Endodermal cell (in vitro differentiated cells): ENCODE measurements at regions not wholly inside any gene's neighbourhood (a gene's known extent, or its start where the extent isn't known, plus 50 kb on each side); places are given as distances from the start of the nearest gene placed in this dataset.
A peak's percentile ranks its signal among the peaks of the same experiment; 100 is the strongest.
"Not testable (repeated sequence)": the region's sequence is repeated elsewhere in the genome, so short reads cannot be mapped to it uniquely, and the experiment has no call there.

Experiments
- DNase-seq: peaks from one replicate; pipeline ENCODE4 v3.0.0-alpha.2; 2017
- H3K27ac ChIP-seq: 2 replicates; pipeline ENCODE4 v1.5.1; 2013; ENCODE audit warnings: mild to moderate bottlenecking, low read depth, low read length, moderate library complexity
- H3K27me3 ChIP-seq: 2 replicates; pipeline ENCODE4 v1.6.1; 2013; ENCODE audit warnings: mild to moderate bottlenecking, low read length, moderate library complexity; ENCODE audit not compliant: insufficient read depth, control insufficient read depth, poor library complexity, severe bottlenecking
- H3K36me3 ChIP-seq: 2 replicates; pipeline ENCODE4 v1.7.0; 2013; ENCODE audit warnings: mild to moderate bottlenecking, low read length, moderate library complexity; ENCODE audit not compliant: control insufficient read depth, insufficient read depth
- H3K4me1 ChIP-seq: one replicate; pipeline ENCODE4 v1.7.0; 2013; ENCODE audit warnings: low read length; ENCODE audit not compliant: control insufficient read depth, insufficient read depth
- H3K4me3 ChIP-seq: 2 replicates; pipeline ENCODE4 v1.5.1; 2013; ENCODE audit warnings: mild to moderate bottlenecking, low read length, moderate library complexity
- H3K9ac ChIP-seq: 2 replicates; pipeline ENCODE4 v1.6.1; 2013; ENCODE audit warnings: mild to moderate bottlenecking, low read length, moderate library complexity; ENCODE audit not compliant: poor library complexity, severe bottlenecking; ENCODE audit errors: extremely low read depth
- H3K9me3 ChIP-seq: 2 replicates; pipeline ENCODE4 v1.6.1; 2013; ENCODE audit warnings: mild to moderate bottlenecking, low read length, moderate library complexity; ENCODE audit not compliant: control insufficient read depth
- H3K27ac Mint-ChIP-seq: 2 replicates; pipeline ENCODE4 v1.8.0; 2020; ENCODE audit warnings: mixed read lengths
- H3K27me3 Mint-ChIP-seq: 2 replicates; pipeline ENCODE4 v1.8.0; 2021; ENCODE audit warnings: mild to moderate bottlenecking, mixed read lengths; ENCODE audit not compliant: insufficient read depth
- H3K36me3 Mint-ChIP-seq: 2 replicates; pipeline ENCODE4 v1.8.0; 2020; ENCODE audit warnings: low read depth, mixed read lengths
- H3K4me1 Mint-ChIP-seq: 2 replicates; pipeline ENCODE4 v1.8.0; 2020; ENCODE audit warnings: mixed read lengths
- H3K4me3 Mint-ChIP-seq: 2 replicates; pipeline ENCODE4 v1.8.0; 2020; ENCODE audit warnings: mild to moderate bottlenecking, moderate library complexity, mixed read lengths
- H3K9me3 Mint-ChIP-seq: 2 replicates; pipeline ENCODE4 v1.8.0; 2020; ENCODE audit warnings: mild to moderate bottlenecking, mixed read lengths
- CTCF ChIP-seq: fragments of 200-600 bp; sonication (generic); conservative IDR thresholded peaks from 2 replicates; pipeline ENCODE4 v1.5.0; 2021; ENCODE audit warnings: antibody characterized with exemption, mild to moderate bottlenecking
- WGBS, 2 experiments: methylation state at CpG; one replicate each; pipeline versions ENCODE4 v1.1.5 to v1.1.7; 2013; ENCODE audit warnings: missing lambda C conversion rate in 2 of 2, mixed read lengths in 1 of 2; ENCODE audit not compliant: insufficient coverage in 1 of 2, insufficient read length in 1 of 2; 5-methylcytosine and 5-hydroxymethylcytosine counted together

DNA sequence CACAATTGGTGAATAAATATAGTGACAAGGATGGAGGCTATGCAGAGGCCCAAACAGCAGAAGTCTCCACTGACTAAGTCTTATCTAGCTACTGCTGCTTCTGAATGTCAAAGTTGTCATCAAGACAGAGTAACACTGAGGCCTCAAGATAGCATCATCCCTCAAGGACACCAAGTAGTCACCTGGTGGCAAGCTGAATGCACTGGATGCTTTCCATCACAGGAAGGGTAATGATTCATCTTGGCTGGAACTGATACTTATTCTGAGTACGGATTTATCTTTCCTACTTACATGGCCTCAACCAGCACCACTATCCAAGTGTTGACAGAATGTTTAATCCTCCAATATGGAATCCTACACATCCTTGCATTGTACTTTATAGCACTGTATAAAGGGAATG, 2997.8 kb upstream of the TEKT4 start:
- not testable (repeated sequence) for H3K4me1 ChIP-seq, H3K27me3 Mint-ChIP-seq, H3K4me3 ChIP-seq, H3K27ac Mint-ChIP-seq, DNase-seq, H3K36me3 Mint-ChIP-seq, H3K9ac ChIP-seq, H3K4me1 Mint-ChIP-seq, H3K27ac ChIP-seq, H3K27me3 ChIP-seq, H3K36me3 ChIP-seq, H3K4me3 Mint-ChIP-seq
- 47% methylated on average over 1 of the region's 1 CpG; no CpG with 5 or more reads in 1 of the 2 experiments for WGBS, 2 experiments
- peaks cover 15% of the 10 kb centered on the region for H3K9me3 ChIP-seq
- H3K9me3 Mint-ChIP-seq: peaks cover 78% of the 10 kb centered on the region

DNA sequence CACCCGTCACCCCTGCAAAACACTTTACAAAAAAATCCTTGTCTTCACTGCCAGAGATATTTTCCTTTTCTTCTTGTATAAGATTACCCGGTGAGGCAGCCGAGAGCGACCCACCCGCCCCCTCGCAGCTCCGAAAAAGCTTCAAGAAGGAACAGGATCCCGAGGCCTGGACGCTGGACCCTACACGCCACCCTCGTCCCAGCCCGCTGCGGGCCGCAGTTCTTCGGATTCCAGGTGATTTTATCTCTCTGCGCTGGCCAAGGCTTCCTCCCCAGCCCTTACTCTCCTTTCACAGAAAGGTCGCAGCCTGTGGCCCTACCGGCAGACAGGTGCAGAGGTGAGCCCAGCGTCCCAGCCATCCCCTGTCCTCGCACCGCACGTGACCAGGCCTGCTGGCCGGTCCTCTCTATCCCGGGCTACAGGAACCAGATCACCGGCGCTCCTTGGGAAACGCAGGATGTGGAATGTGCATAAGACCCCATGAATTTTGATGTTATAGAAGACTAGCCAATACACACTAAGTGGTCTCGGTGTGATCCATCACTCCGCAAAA, 2993.5 kb upstream of the TEKT4 start:
- WGBS, 2 experiments: 86 to 98% methylated on average over 14 to 25 of the region's 29 CpGs
- peaks cover 65% of the 10 kb centered on the region for H3K9me3 Mint-ChIP-seq

DNA sequence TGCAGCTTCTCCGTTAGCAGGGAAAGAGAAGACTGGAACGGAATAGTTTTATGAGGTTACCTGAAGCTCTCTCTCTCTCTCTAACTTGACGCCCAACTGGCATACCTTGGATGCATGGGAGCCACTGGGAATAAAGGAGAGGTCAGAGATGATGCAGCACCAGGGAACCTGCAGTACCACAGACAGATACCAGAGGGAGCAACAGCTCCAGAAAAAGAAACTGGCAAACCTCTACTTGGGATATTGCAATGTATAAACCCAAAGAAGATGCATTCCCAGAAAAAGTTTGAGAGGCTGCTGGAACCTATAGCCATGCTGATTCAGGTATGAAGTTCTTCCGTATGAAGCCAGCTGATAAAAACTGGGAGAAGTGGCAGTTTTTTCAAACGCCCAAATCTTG, 2976.1 kb upstream of the TEKT4 start:
- DNase-seq, H3K9me3 ChIP-seq, H3K27ac Mint-ChIP-seq, H3K27me3 ChIP-seq, H3K4me3 ChIP-seq, H3K36me3 Mint-ChIP-seq, H3K4me1 ChIP-seq, H3K4me3 Mint-ChIP-seq, H3K36me3 ChIP-seq, H3K9ac ChIP-seq, H3K27ac ChIP-seq, H3K4me1 Mint-ChIP-seq, H3K27me3 Mint-ChIP-seq: not testable (repeated sequence)
- WGBS, 2 experiments: 58 to 75% methylated on average over 1 to 2 of the region's 5 CpGs
- peak; percentile 55 for TF ChIP-seq CTCF
- H3K9me3 Mint-ChIP-seq: peaks cover 48% of the 10 kb centered on the region

More for the DNA sequence above, 2993.5 kb upstream of the TEKT4 start:
- H3K9ac ChIP-seq, H3K27me3 ChIP-seq, H3K36me3 Mint-ChIP-seq, H3K27ac ChIP-seq, H3K9me3 ChIP-seq, H3K4me1 ChIP-seq, H3K4me3 ChIP-seq, H3K27me3 Mint-ChIP-seq, H3K36me3 ChIP-seq, H3K27ac Mint-ChIP-seq, DNase-seq, H3K4me3 Mint-ChIP-seq, H3K4me1 Mint-ChIP-seq: not testable (repeated sequence)

- H3K27ac Mint-ChIP-seq, H3K4me3 Mint-ChIP-seq, H3K9ac ChIP-seq, H3K36me3 Mint-ChIP-seq, H3K36me3 ChIP-seq, H3K4me1 ChIP-seq, H3K27me3 Mint-ChIP-seq, H3K27ac ChIP-seq, DNase-seq, H3K4me3 ChIP-seq, H3K4me1 Mint-ChIP-seq, H3K27me3 ChIP-seq: not testable (repeated sequence)
- no CpG with 5 or more reads among the region's 1 CpG for WGBS, 2 experiments
- peaks cover 13% of the 10 kb centered on the region for H3K9me3 ChIP-seq
- peaks cover 53% of the 10 kb centered on the region for H3K9me3 Mint-ChIP-seq
Observed at GRCh38 chr2:91917602-91918001, 2953.6 kb upstream of the TEKT4 start.
